IMR-90 (cell line): ENCODE measurements at regions not wholly inside any gene's neighbourhood (a gene's known extent, or its start where the extent isn't known, plus 50 kb on each side); places are given as distances from the start of the nearest gene placed in this dataset.

Experiments
- ATAC-seq: fragments of 200-7000 bp; cut with Tn5 transposase; 2 replicates; pipeline ENCODE4 v1.9.1; 2020; ENCODE audit warnings: low read depth, mild to moderate bottlenecking, moderate library complexity
- BruUV-seq: library from RNA; stranded (reverse); fragments of 400-500 nt; replicated peaks from 2 replicates; lab custom pipeline; 2021; lab: Mats Ljungman, UMichigan
- CTCF ChIA-PET: fragments of 300-600 bp; formaldehyde crosslinking; extraction: SDS; loops from one replicate; lab custom pipeline; 2021; ENCODE audit warnings: antibody characterized with exemption; lab: Yijun Ruan, JAX
- POLR2A ChIA-PET: fragments of 300-600 bp; sonication (Branson Sonifier 250); formaldehyde crosslinking; loops from one replicate; lab custom pipeline; 2022; ENCODE audit warnings: antibody characterized with exemption; ENCODE audit not compliant: unreplicated experiment; lab: Charles Lee
- DNase-seq: peaks from one replicate; pipeline ENCODE4 v3.0.0; 2013
- H2AFZ ChIP-seq: replicated peaks from 2 replicates; pipeline ENCODE3; 2013; ENCODE audit warnings: low read length, mild to moderate bottlenecking; ENCODE audit not compliant: poor library complexity
- H2AK5ac ChIP-seq: 2 replicates; pipeline ENCODE4 v1.6.1; 2013; ENCODE audit warnings: low read depth, low read length, inconsistent platforms
- H2AK9ac ChIP-seq: replicated peaks from 2 replicates; pipeline ENCODE3; 2013; ENCODE audit warnings: mild to moderate bottlenecking, low read depth, low read length, moderate library complexity; ENCODE audit not compliant: poor library complexity
- H2BK120ac ChIP-seq: 2 replicates; pipeline ENCODE4 v1.6.1; 2013; ENCODE audit warnings: low read depth, low read length, inconsistent platforms
- H2BK15ac ChIP-seq: 3 replicates; pipeline ENCODE4 v1.6.1; 2013; ENCODE audit warnings: low read depth, low read length, inconsistent platforms
- H2BK20ac ChIP-seq: 2 replicates; pipeline ENCODE4 v1.6.1; 2013; ENCODE audit warnings: low read depth, mild to moderate bottlenecking, inconsistent platforms, low read length, moderate library complexity
- H2BK5ac ChIP-seq: 2 replicates; pipeline ENCODE4 v1.6.1; 2013; ENCODE audit warnings: mild to moderate bottlenecking, low read depth, low read length, inconsistent platforms; ENCODE audit not compliant: poor library complexity, severe bottlenecking
- H3K14ac ChIP-seq: replicated peaks from 2 replicates; pipeline ENCODE4 v1.6.1; 2013; ENCODE audit warnings: low read depth, low read length, inconsistent platforms
- H3K18ac ChIP-seq: 2 replicates; pipeline ENCODE4 v1.6.1; 2013; ENCODE audit warnings: low read depth, low read length, control low read depth
- H3K23ac ChIP-seq: 2 replicates; pipeline ENCODE4 v1.6.1; 2013; ENCODE audit warnings: low read depth, low read length, inconsistent platforms
- H3K27ac ChIP-seq: 2 replicates; pipeline ENCODE4 v1.5.1; 2013; ENCODE audit warnings: mild to moderate bottlenecking, control low read depth, low read length; ENCODE audit not compliant: insufficient read depth
- H3K27me3 ChIP-seq: 2 replicates; pipeline ENCODE4 v1.6.1; 2013; ENCODE audit warnings: low read length; ENCODE audit not compliant: control insufficient read depth, insufficient read depth
- H3K36me3 ChIP-seq: 2 replicates; pipeline ENCODE4 v1.6.1; 2013; ENCODE audit warnings: low read length, mixed read lengths; ENCODE audit not compliant: control insufficient read depth, insufficient read depth
- H3K4ac ChIP-seq: 2 replicates; pipeline ENCODE4 v1.6.1; 2013; ENCODE audit warnings: low read depth, low read length, inconsistent platforms
- H3K4me1 ChIP-seq: 2 replicates; pipeline ENCODE4 v1.6.1; 2013; ENCODE audit warnings: low read length, mixed read lengths; ENCODE audit not compliant: control insufficient read depth, insufficient read depth
- H3K4me2 ChIP-seq: 2 replicates; pipeline ENCODE4 v1.6.1; 2013; ENCODE audit warnings: low read depth, mild to moderate bottlenecking, control low read depth, low read length, moderate library complexity
- H3K4me3 ChIP-seq: 2 replicates; pipeline ENCODE4 v1.5.1; 2013; ENCODE audit warnings: low read depth, mild to moderate bottlenecking, control low read depth, low read length, moderate library complexity; ENCODE audit not compliant: insufficient read depth
- H3K56ac ChIP-seq: 2 replicates; pipeline ENCODE4 v1.6.1; 2013; ENCODE audit warnings: low read length, inconsistent platforms; ENCODE audit not compliant: insufficient read depth; ENCODE audit errors: extremely low read depth
- H3K79me1 ChIP-seq, 2 experiments: 2 replicates each; pipeline ENCODE4 v1.6.1; 2013; ENCODE audit warnings: low read length in 2 of 2, inconsistent platforms in 1 of 2, low read depth in 1 of 2
- H3K9ac ChIP-seq: 2 replicates; pipeline ENCODE4 v1.6.1; 2013; ENCODE audit warnings: low read depth, low read length, control low read depth
- H3K9me1 ChIP-seq: 2 replicates; pipeline ENCODE4 v1.6.1; 2013; ENCODE audit warnings: low read length, inconsistent platforms; ENCODE audit not compliant: insufficient read depth
- H3K9me3 ChIP-seq: 2 replicates; pipeline ENCODE4 v1.6.1; 2013; ENCODE audit warnings: low read length; ENCODE audit not compliant: control insufficient read depth, insufficient read depth
- H4K20me1 ChIP-seq: 2 replicates; pipeline ENCODE4 v1.6.1; 2013; ENCODE audit warnings: low read length, inconsistent platforms; ENCODE audit not compliant: insufficient read depth
- H4K5ac ChIP-seq: 2 replicates; pipeline ENCODE4 v1.6.1; 2013; ENCODE audit warnings: mild to moderate bottlenecking, low read depth, low read length, control low read depth
- H4K8ac ChIP-seq, 2 experiments: 2 replicates each; pipeline ENCODE4 v1.6.1; 2013; ENCODE audit warnings: low read depth in 2 of 2, low read length in 2 of 2, control low read depth in 1 of 2, inconsistent platforms in 1 of 2
- H4K91ac ChIP-seq: 2 replicates; pipeline ENCODE4 v1.6.1; 2013; ENCODE audit warnings: low read depth, low read length, inconsistent platforms; ENCODE audit not compliant: insufficient read depth
- BHLHE40 ChIP-seq: fragments of 150-350 bp; IDR thresholded peaks from 2 replicates; pipeline ENCODE4 v1.6.1; 2016; ENCODE audit warnings: mild to moderate bottlenecking, low read depth, low read length
- CEBPB ChIP-seq: IDR thresholded peaks from 2 replicates; pipeline ENCODE4 v1.6.1; 2012; ENCODE audit warnings: low read depth, low read length, improper control_type of control experiment
- CHD1 ChIP-seq: IDR thresholded peaks from 2 replicates; pipeline ENCODE4 v1.6.1; 2012; ENCODE audit warnings: low read depth, low read length, improper control_type of control experiment
- CTCF ChIP-seq: conservative IDR thresholded peaks from 2 replicates; pipeline ENCODE4 v1.5.1; 2012; ENCODE audit warnings: mild to moderate bottlenecking, low read depth, low read length, improper control_type of control experiment
- FOS ChIP-seq: fragments of 150-350 bp; IDR thresholded peaks from 2 replicates; pipeline ENCODE4 v1.6.1; 2016; ENCODE audit warnings: low read depth, low read length
- MAFK ChIP-seq: IDR thresholded peaks from 2 replicates; pipeline ENCODE4 v1.6.1; 2012; ENCODE audit warnings: low read depth, low read length, improper control_type of control experiment
- MXI1 ChIP-seq: IDR thresholded peaks from 2 replicates; pipeline ENCODE4 v1.6.1; 2012; ENCODE audit warnings: low read depth, mild to moderate bottlenecking, low read length, moderate library complexity, borderline replicate concordance
- SMC3 ChIP-seq: fragments of 150-350 bp; IDR thresholded peaks from 2 replicates; pipeline ENCODE4 v1.6.1; 2016; ENCODE audit warnings: low read depth, mild to moderate bottlenecking, antibody characterized with exemption, low read length, moderate library complexity
- USF2 ChIP-seq: fragments of 150-350 bp; IDR thresholded peaks from 2 replicates; pipeline ENCODE4 v1.6.1; 2017; ENCODE audit warnings: mild to moderate bottlenecking, antibody characterized with exemption, low read length, low read depth
- dilution Hi-C: fragments of 300-500 bp; cut with HindIII; formaldehyde crosslinking; loops from one replicate; pipeline ENCODE4 v1.14.3; 2018; ENCODE audit warnings: low sequenced_read_pairs; ENCODE audit not compliant: unreplicated experiment
- in situ Hi-C: fragments of 300-500 bp; cut with MboI; formaldehyde crosslinking; loops from 3 replicates; pipeline ENCODE4 v1.14.3; 2019; ENCODE audit warnings: low sequenced_read_pairs, inconsistent platforms, mixed read lengths
- intact Hi-C: fragments of 100-400 bp; cut with micrococcal nuclease; formaldehyde crosslinking; loops from 2 replicates; pipeline ENCODE4 v1.10.0; 2022

GRCh38 chr3:144426366-144426765, 454.7 kb downstream of the DIPK2A start:
- H4K8ac ChIP-seq: no peak overlapping the region
- ChIA-PET POLR2A (no interaction called here), CTCF (no interaction called here)
- ATAC-seq (no peak), DNase-seq (no peak)
- no peak overlapping the region for H3K4me3 ChIP-seq
- no peak overlapping the region for H3K56ac ChIP-seq
- H4K91ac ChIP-seq: no peak overlapping the region
- H3K27ac ChIP-seq: no peak overlapping the region
- no peak overlapping the region for H3K4me2 ChIP-seq
- no peak overlapping the region for H4K5ac ChIP-seq
- no peaks in the 10 kb centered on the region for H3K9me3 ChIP-seq
- no peak overlapping the region for H2AK5ac ChIP-seq
- no peak overlapping the region for H2AFZ ChIP-seq
- H2BK120ac ChIP-seq: no peak overlapping the region
- intact Hi-C loops: no loop called here
- no peaks in the 10 kb centered on the region for H3K36me3 ChIP-seq
- TF ChIP-seq BHLHE40: no peak
- no peak for TF ChIP-seq CHD1
- TF ChIP-seq CTCF: no peak
- no peak for TF ChIP-seq MXI1
- no peak for TF ChIP-seq SMC3
- TF ChIP-seq MAFK: no peak
- no peak for TF ChIP-seq USF2
- TF ChIP-seq CEBPB: no peak
- TF ChIP-seq FOS: no peak
- in situ Hi-C loops: loop anchor here (25.0 kb wide), 1 partner anchor 111 kb away; no protein-coding TSS in a partner anchor
- H4K20me1 ChIP-seq: no peaks in the 10 kb centered on the region
- dilution Hi-C loops: no loop called here
- no peaks in the 10 kb centered on the region for H3K79me1 ChIP-seq
- H2BK20ac ChIP-seq: no peak overlapping the region
- H2BK5ac ChIP-seq: no peak overlapping the region
- no peak overlapping the region for H3K4ac ChIP-seq
- no peak overlapping the region for H3K14ac ChIP-seq
- BruUV-seq: no TSS peak
- no peak overlapping the region for H3K18ac ChIP-seq
- H3K27me3 ChIP-seq: no peaks in the 10 kb centered on the region
- no peak overlapping the region for H2BK15ac ChIP-seq
- no peak overlapping the region for H3K9ac ChIP-seq
- H3K23ac ChIP-seq: no peak overlapping the region
- no peak overlapping the region for H2AK9ac ChIP-seq
- H3K4me1 ChIP-seq: no peaks in the 10 kb centered on the region
- H3K9me1 ChIP-seq: no peaks in the 10 kb centered on the region
